GM13977 (cell line): ENCODE measurements at regions not wholly inside any gene's neighbourhood (a gene's known extent, or its start where the extent isn't known, plus 50 kb on each side); places are given as distances from the start of the nearest gene placed in this dataset.

Experiments
- DNase-seq: peaks from one replicate; pipeline ENCODE4 v3.0.0; 2012; ENCODE audit warnings: low spot score
- CTCF ChIP-seq: IDR thresholded peaks from 2 replicates; pipeline ENCODE4 v1.5.1; 2012; ENCODE audit warnings: mild to moderate bottlenecking, control low read depth; ENCODE audit not compliant: insufficient read depth; ENCODE audit errors: extremely low read depth, missing control alignments
- in situ Hi-C: fragments of 300-500 bp; cut with MboI; formaldehyde crosslinking; loops from one replicate; pipeline ENCODE4 v1.12.0; 2022; ENCODE audit warnings: low sequenced_read_pairs, low pct_unique_long_range_greater_than_20kb, mixed read lengths, inconsistent platforms; ENCODE audit not compliant: unreplicated experiment

GRCh38 chr20:61104232-61104631 lies 147.8 kb upstream of the CDH4 start:
- no peak for TF ChIP-seq CTCF
- DNase-seq: no peak
- in situ Hi-C loops: no loop called here

GRCh38 chr20:61105395-61105794 lies 146.7 kb upstream of the CDH4 start:
- in situ Hi-C loops: no loop called here
- no peak for DNase-seq
- no peak for TF ChIP-seq CTCF

- in situ Hi-C loops: no loop called here
- no peak for DNase-seq
- no peak for TF ChIP-seq CTCF
Observed at GRCh38 chr20:61106438-61106837, 145.6 kb upstream of the CDH4 start.

- in situ Hi-C loops: no loop called here
- DNase-seq: no peak
- no peak for TF ChIP-seq CTCF
Observed at GRCh38 chr20:61109221-61109805, 142.7 kb upstream of the CDH4 start.

- TF ChIP-seq CTCF: no peak
- in situ Hi-C loops: no loop called here
- no peak for DNase-seq
Observed at GRCh38 chr20:61112515-61112914, 139.5 kb upstream of the CDH4 start.

GRCh38 chr20:61113731-61114130 lies 138.3 kb upstream of the CDH4 start:
- DNase-seq: no peak
- in situ Hi-C loops: no loop called here
- TF ChIP-seq CTCF: no peak
